Astrocyte (in vitro differentiated cells and primary cell): ENCODE measurements at regions not wholly inside any gene's neighbourhood (a gene's known extent, or its start where the extent isn't known, plus 50 kb on each side); places are given as distances from the start of the nearest gene placed in this dataset.
"Not testable (repeated sequence)": the region's sequence is repeated elsewhere in the genome, so short reads cannot be mapped to it uniquely, and the experiment has no call there.

ENCODE experiments used
- CTCF ChIP-seq: IDR thresholded peaks from 2 replicates; pipeline ENCODE4 v1.5.1; 2011; ENCODE audit warnings: low read depth, mild to moderate bottlenecking, inconsistent platforms, low read length, moderate library complexity; ENCODE audit not compliant: insufficient read depth
- EZH2 ChIP-seq: IDR thresholded peaks from 2 replicates; pipeline ENCODE4 v1.6.1; 2012; ENCODE audit warnings: mild to moderate bottlenecking, low read length, inconsistent platforms; ENCODE audit not compliant: insufficient read depth

- not testable (repeated sequence) for TF ChIP-seq CTCF, EZH2
Measured at GRCh38 chr7:84910322-84910721, 276.5 kb downstream of the SEMA3D start.
